Skeletal muscle satellite cell (primary cell): ENCODE measurements at regions not wholly inside any gene's neighbourhood (a gene's known extent, or its start where the extent isn't known, plus 50 kb on each side); places are given as distances from the start of the nearest gene placed in this dataset.
"Not testable (repeated sequence)": the region's sequence is repeated elsewhere in the genome, so short reads cannot be mapped to it uniquely, and the experiment has no call there.

ENCODE experiments used
- H3K27me3 ChIP-seq: 2 replicates; pipeline ENCODE4 v1.7.0; 2013; ENCODE audit warnings: low read length; ENCODE audit not compliant: control insufficient read depth, insufficient read depth
- H3K36me3 ChIP-seq: 2 replicates; pipeline ENCODE4 v1.7.0; 2013; ENCODE audit warnings: mild to moderate bottlenecking, control low read depth, low read length; ENCODE audit not compliant: insufficient read depth
- H3K4me1 ChIP-seq: 2 replicates; pipeline ENCODE4 v1.7.0; 2013; ENCODE audit warnings: low read length; ENCODE audit not compliant: control insufficient read depth, insufficient read depth
- H3K4me2 ChIP-seq: 2 replicates; pipeline ENCODE4 v1.7.0; 2013; ENCODE audit warnings: mild to moderate bottlenecking, low read length
- H3K4me3 ChIP-seq: 2 replicates; pipeline ENCODE4 v1.7.0; 2013; ENCODE audit warnings: low read length
- H3K9ac ChIP-seq: 2 replicates; pipeline ENCODE4 v1.7.0; 2013; ENCODE audit warnings: mild to moderate bottlenecking, low read depth, low read length, moderate library complexity
- H3K9me3 ChIP-seq: replicated peaks from 2 replicates; pipeline ENCODE4 v1.7.0; 2013; ENCODE audit warnings: mild to moderate bottlenecking, control low read depth, low read length

- H3K36me3 ChIP-seq, H3K9me3 ChIP-seq, H3K4me2 ChIP-seq, H3K4me3 ChIP-seq, H3K4me1 ChIP-seq, H3K27me3 ChIP-seq, H3K9ac ChIP-seq: not testable (repeated sequence)
These were observed 1043.9 kb upstream of the GRIA3 start for GRCh38 chrX:122140219-122140618.

- no peaks in the 10 kb centered on the region for H3K36me3 ChIP-seq
- no peak overlapping the region for H3K4me3 ChIP-seq
- no peaks in the 10 kb centered on the region for H3K4me1 ChIP-seq
- no peaks in the 10 kb centered on the region for H3K9me3 ChIP-seq
- H3K27me3 ChIP-seq: no peaks in the 10 kb centered on the region
- no peak overlapping the region for H3K4me2 ChIP-seq
- no peak overlapping the region for H3K9ac ChIP-seq
These were observed 1030.1 kb upstream of the GRIA3 start for GRCh38 chrX:122154019-122154418.

- no peaks in the 10 kb centered on the region for H3K27me3 ChIP-seq
- H3K4me2 ChIP-seq: no peak overlapping the region
- H3K9ac ChIP-seq: no peak overlapping the region
- H3K4me1 ChIP-seq: no peaks in the 10 kb centered on the region
- no peak overlapping the region for H3K4me3 ChIP-seq
- no peaks in the 10 kb centered on the region for H3K36me3 ChIP-seq
- no peaks in the 10 kb centered on the region for H3K9me3 ChIP-seq
These were observed 1015.8 kb upstream of the GRIA3 start for GRCh38 chrX:122168241-122168640.

DNA sequence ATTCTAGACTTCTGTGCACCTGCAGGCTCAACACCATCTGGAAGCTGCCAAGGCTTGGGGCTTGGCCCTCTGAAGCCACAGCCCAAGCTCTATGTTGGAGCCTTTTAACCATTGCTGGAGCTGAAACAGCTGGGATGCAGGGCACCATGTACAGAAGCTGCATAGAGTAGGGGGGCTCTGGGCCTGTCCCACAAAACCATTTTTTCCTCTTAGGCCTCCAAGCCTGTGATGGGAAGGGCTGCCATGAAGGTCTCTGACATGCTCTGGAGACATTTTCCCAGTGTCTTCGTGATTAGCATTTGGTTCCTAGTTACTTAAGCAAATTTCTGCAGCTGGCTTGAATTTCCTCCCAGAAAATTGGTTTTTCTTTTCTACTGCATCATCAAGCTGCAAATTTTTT is 999.3 kb upstream of the GRIA3 start:
- Histone ChIP-seq H3K4me2 (no peak overlapping the region), H3K4me1 (no peaks in the 10 kb centered on the region), H3K4me3 (no peak overlapping the region), H3K9ac (no peak overlapping the region), H3K27me3 (no peaks in the 10 kb centered on the region), H3K9me3 (no peaks in the 10 kb centered on the region), H3K36me3 (no peaks in the 10 kb centered on the region)

GRCh38 chrX:122187069-122187713 is 996.9 kb upstream of the GRIA3 start:
- H3K9me3 ChIP-seq: no peaks in the 10 kb centered on the region
- H3K27me3 ChIP-seq: no peaks in the 10 kb centered on the region
- no peaks in the 10 kb centered on the region for H3K4me1 ChIP-seq
- H3K4me2 ChIP-seq: no peak overlapping the region
- no peaks in the 10 kb centered on the region for H3K36me3 ChIP-seq
- H3K4me3 ChIP-seq: no peak overlapping the region
- H3K9ac ChIP-seq: no peak overlapping the region

DNA sequence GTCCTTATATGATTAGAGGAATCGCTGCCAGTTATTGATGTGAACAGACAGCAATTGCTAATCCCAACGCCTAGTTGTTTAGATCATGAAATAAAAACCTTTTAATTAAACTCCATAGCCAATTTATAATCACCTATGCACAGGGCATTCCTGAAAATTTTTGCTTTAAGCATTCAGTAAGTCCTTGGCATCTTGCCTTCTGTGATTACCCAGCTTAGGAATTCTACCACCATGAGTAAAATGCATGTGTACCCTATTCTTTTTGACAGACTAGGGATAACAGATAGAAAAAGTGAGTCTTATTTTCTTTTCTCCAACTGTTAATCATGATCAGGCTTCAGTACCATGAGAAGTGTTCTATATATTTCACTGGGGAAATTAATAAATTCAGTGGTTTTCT is 995.3 kb upstream of the GRIA3 start:
- H3K4me3 ChIP-seq: no peak overlapping the region
- H3K27me3 ChIP-seq: no peaks in the 10 kb centered on the region
- no peaks in the 10 kb centered on the region for H3K36me3 ChIP-seq
- no peaks in the 10 kb centered on the region for H3K9me3 ChIP-seq
- no peaks in the 10 kb centered on the region for H3K4me1 ChIP-seq
- no peak overlapping the region for H3K4me2 ChIP-seq
- H3K9ac ChIP-seq: no peak overlapping the region

- Histone ChIP-seq H3K36me3 (no peaks in the 10 kb centered on the region), H3K9me3 (no peaks in the 10 kb centered on the region), H3K4me1 (no peaks in the 10 kb centered on the region), H3K27me3 (no peaks in the 10 kb centered on the region), H3K4me2 (no peak overlapping the region), H3K9ac (no peak overlapping the region), H3K4me3 (no peak overlapping the region)
These were observed 987.7 kb upstream of the GRIA3 start for GRCh38 chrX:122196343-122196742.

DNA sequence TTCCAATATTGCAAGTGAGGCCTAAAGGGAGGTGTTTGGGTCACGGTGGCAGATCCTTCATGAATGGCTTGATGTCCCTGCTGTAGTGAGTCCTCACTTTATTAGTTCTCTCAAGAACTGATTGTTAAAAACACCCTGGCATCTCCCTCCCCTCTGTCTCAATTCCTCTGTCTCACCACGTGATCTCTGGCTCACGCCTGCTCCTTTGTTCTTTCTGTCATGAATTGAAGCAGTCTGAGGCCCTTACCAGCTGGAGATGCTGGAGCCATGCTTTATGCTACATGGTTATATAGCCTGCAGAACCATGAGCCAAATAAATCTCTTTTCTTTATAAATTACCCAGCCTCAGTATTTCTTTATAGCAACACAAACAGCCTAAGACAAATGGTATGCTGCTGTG is 980.7 kb upstream of the GRIA3 start:
- H3K4me1 ChIP-seq: no peaks in the 10 kb centered on the region
- H3K9ac ChIP-seq: no peak overlapping the region
- no peak overlapping the region for H3K4me3 ChIP-seq
- H3K9me3 ChIP-seq: no peaks in the 10 kb centered on the region
- H3K4me2 ChIP-seq: no peak overlapping the region
- H3K36me3 ChIP-seq: no peaks in the 10 kb centered on the region
- no peaks in the 10 kb centered on the region for H3K27me3 ChIP-seq

DNA sequence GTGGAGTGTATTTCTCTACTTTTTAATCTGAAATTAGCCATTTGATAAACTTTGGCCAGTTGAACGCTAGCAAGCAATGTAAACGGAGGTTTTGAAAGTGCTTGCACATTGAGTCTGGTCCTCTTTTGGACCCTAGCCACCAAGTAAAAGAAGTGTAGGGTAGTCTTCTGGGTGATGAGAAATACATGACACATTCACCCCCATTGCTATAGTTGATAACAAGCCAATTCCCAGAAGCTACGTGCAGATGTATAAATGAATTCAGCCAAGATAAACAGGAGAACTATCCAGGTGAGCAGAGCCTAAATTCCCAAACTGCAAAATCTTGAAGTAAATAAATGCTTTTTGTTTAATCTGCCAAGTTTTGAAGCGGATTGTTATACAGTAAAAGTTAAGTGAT is 965.4 kb upstream of the GRIA3 start:
- Histone ChIP-seq H3K36me3 (no peaks in the 10 kb centered on the region), H3K27me3 (no peaks in the 10 kb centered on the region)

DNA sequence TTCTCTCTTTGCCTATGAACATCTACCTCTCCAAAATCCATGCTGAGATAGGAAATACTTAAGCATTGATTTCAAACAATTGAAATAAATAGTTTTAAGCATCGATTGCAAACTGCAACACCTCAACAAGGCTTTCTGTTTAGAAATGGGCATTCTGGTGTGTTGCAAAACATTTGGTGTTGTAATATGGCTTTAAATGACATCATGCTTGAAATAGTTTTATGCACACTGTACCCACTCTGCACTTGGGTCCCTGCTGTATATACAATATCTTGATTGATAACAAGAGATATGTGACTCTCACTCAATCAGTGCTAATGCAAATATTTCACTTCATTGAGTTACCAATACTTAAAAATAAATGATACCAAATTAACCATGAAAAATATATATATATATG is 964.9 kb upstream of the GRIA3 start:
- Histone ChIP-seq H3K4me2 (no peak overlapping the region), H3K9me3 (peaks cover 4% of the 10 kb centered on the region), H3K4me1 (no peaks in the 10 kb centered on the region), H3K27me3 (no peaks in the 10 kb centered on the region), H3K4me3 (no peak overlapping the region), H3K36me3 (no peaks in the 10 kb centered on the region), H3K9ac (no peak overlapping the region)

More for the DNA sequence above, 965.4 kb upstream of the GRIA3 start:
- Histone ChIP-seq H3K9ac (no peak overlapping the region), H3K4me1 (no peaks in the 10 kb centered on the region), H3K4me2 (no peak overlapping the region), H3K9me3 (peaks cover 4% of the 10 kb centered on the region), H3K4me3 (no peak overlapping the region)

GRCh38 chrX:122219735-122220134 is 964.3 kb upstream of the GRIA3 start:
- no peak overlapping the region for H3K9ac ChIP-seq
- no peaks in the 10 kb centered on the region for H3K4me1 ChIP-seq
- no peaks in the 10 kb centered on the region for H3K36me3 ChIP-seq
- H3K4me2 ChIP-seq: no peak overlapping the region
- H3K9me3 ChIP-seq: peaks cover 4% of the 10 kb centered on the region
- H3K4me3 ChIP-seq: no peak overlapping the region
- no peaks in the 10 kb centered on the region for H3K27me3 ChIP-seq

DNA sequence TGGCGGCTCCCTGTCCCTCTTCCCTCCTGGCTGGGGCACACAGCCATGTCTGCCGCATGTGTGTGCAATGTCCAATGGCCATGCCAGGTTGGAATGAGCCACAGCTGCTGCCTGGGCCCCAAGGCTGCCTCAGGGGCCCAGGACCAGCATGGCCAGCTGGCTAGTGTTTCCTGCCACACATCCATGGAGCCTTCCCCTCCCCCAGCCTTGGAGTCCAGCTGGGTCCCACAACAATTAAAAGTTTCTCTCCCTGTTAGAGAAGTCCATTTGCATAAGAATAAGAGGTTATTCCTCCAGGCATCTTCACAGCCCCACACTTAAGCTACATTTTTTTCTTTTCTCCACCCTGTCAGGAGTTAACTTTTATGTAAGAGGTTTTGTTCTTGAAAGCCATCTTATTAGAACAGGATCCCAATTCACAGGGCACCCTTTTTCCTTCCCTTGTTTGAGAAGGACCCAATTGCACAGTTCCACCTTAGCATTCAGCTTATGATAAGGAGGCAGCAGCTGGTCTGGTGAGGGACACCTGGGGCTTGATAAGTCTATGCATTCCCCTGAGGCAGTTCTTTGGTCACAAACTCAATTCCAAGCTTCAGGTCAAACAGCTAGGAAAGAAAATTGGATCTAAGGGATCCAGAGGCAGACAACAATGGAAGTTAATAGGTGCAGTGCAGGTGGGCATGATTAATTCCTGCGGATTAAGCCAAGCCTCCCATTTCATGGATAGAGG is 963.3 kb upstream of the GRIA3 start:
- Histone ChIP-seq H3K9me3 (peaks cover 4% of the 10 kb centered on the region), H3K9ac (no peak overlapping the region), H3K4me1 (no peaks in the 10 kb centered on the region), H3K36me3 (no peaks in the 10 kb centered on the region), H3K4me3 (no peak overlapping the region), H3K27me3 (no peaks in the 10 kb centered on the region), H3K4me2 (no peak overlapping the region)
